ENCODE measurements at regions not wholly inside any gene's neighbourhood (a gene's known extent, or its start where the extent isn't known, plus 50 kb on each side); places are given as distances from the start of the nearest gene placed in this dataset.

- WGBS, 2 experiments (ENCODE audit: low coverage in 1 of 2, low lambda C conversion rate in 2 of 2, missing lambda C conversion rate in 2 of 2) = 47 to 68% methylated on average over 3 of the region's 3 CpGs
- no peaks in the 10 kb centered on the region for H3K79me2 ChIP-seq (ENCODE audit: insufficient read depth)
- no peaks in the 10 kb centered on the region for H3K27me3 ChIP-seq (replicated peaks; ENCODE audit: insufficient read depth)
- H3K9me2 ChIP-seq (ENCODE audit: insufficient read depth) = no peaks in the 10 kb centered on the region
- H3K4me1 ChIP-seq (ENCODE audit: insufficient read depth) = no peaks in the 10 kb centered on the region
- no peak overlapping the region for H3K4me3 ChIP-seq
- no peak overlapping the region for H2AFZ ChIP-seq
- no peaks in the 10 kb centered on the region for H3K9me3 ChIP-seq (ENCODE audit: low read depth)
- no peaks in the 10 kb centered on the region for H4K20me1 ChIP-seq (ENCODE audit: insufficient read depth)
- no peak for DNase-seq
- H3K9ac ChIP-seq = no peak overlapping the region
- no peaks in the 10 kb centered on the region for H3F3A ChIP-seq (ENCODE audit: insufficient read depth)
- H3K4me2 ChIP-seq (ENCODE audit: unreplicated experiment) = no peak overlapping the region
- H3K27ac ChIP-seq = no peak overlapping the region
- H3K36me3 ChIP-seq (ENCODE audit: low read depth) = no peaks in the 10 kb centered on the region
- no peak for TF ChIP-seq EZH2 (IDR thresholded peaks at IDR 0.05; ENCODE audit: insufficient read depth, poor library complexity, severe bottlenecking)
- no peak for TF ChIP-seq EZH2phosphoT487 (IDR thresholded peaks at IDR 0.05; ENCODE audit: insufficient read depth, low read depth)
- in situ Hi-C loops (cut with MboI) = no loop called here
These were observed 102.3 kb upstream of the PPP1R3A start for GRCh38 chr7:114021135-114021534.

GRCh38 chr7:114008696-114009095 is 89.9 kb upstream of the PPP1R3A start:
- no peaks in the 10 kb centered on the region for H4K20me1 ChIP-seq (ENCODE audit: insufficient read depth)
- no peaks in the 10 kb centered on the region for H3K9me2 ChIP-seq (ENCODE audit: insufficient read depth)
- no peak overlapping the region for H3K4me2 ChIP-seq (ENCODE audit: unreplicated experiment)
- no peak for DNase-seq
- no peaks in the 10 kb centered on the region for H3K4me1 ChIP-seq (ENCODE audit: insufficient read depth)
- in situ Hi-C loops (cut with MboI) = no loop called here
- no peaks in the 10 kb centered on the region for H3K36me3 ChIP-seq (ENCODE audit: low read depth)
- H3K27me3 ChIP-seq (replicated peaks; ENCODE audit: insufficient read depth) = no peaks in the 10 kb centered on the region
- 33 to 37% methylated on average over 5 of the region's 5 CpGs for WGBS, 2 experiments (ENCODE audit: low coverage in 1 of 2, low lambda C conversion rate in 2 of 2, missing lambda C conversion rate in 2 of 2)
- H2AFZ ChIP-seq = no peak overlapping the region
- TF ChIP-seq EZH2 (IDR thresholded peaks at IDR 0.05; ENCODE audit: insufficient read depth, poor library complexity, severe bottlenecking) (no peak), EZH2phosphoT487 (IDR thresholded peaks at IDR 0.05; ENCODE audit: insufficient read depth, low read depth) (no peak)
- no peak overlapping the region for H3K4me3 ChIP-seq
- H3K79me2 ChIP-seq (ENCODE audit: insufficient read depth) = no peaks in the 10 kb centered on the region
- H3K9ac ChIP-seq = no peak overlapping the region
- H3K9me3 ChIP-seq (ENCODE audit: low read depth) = no peaks in the 10 kb centered on the region
- H3F3A ChIP-seq (ENCODE audit: insufficient read depth) = no peaks in the 10 kb centered on the region
- no peak overlapping the region for H3K27ac ChIP-seq

GRCh38 chr7:114007386-114007785 is 88.6 kb upstream of the PPP1R3A start:
- no peak overlapping the region for H3K27ac ChIP-seq
- H3K9me2 ChIP-seq (ENCODE audit: insufficient read depth) = no peaks in the 10 kb centered on the region
- WGBS, 2 experiments (ENCODE audit: low coverage in 1 of 2, low lambda C conversion rate in 2 of 2, missing lambda C conversion rate in 2 of 2) = 31 to 42% methylated on average over 2 of the region's 2 CpGs
- H3F3A ChIP-seq (ENCODE audit: insufficient read depth) = no peaks in the 10 kb centered on the region
- no peaks in the 10 kb centered on the region for H3K36me3 ChIP-seq (ENCODE audit: low read depth)
- H3K4me3 ChIP-seq = no peak overlapping the region
- in situ Hi-C loops (cut with MboI) = no loop called here
- H3K9ac ChIP-seq = no peak overlapping the region
- no peak for TF ChIP-seq EZH2 (IDR thresholded peaks at IDR 0.05; ENCODE audit: insufficient read depth, poor library complexity, severe bottlenecking)
- TF ChIP-seq EZH2phosphoT487 (IDR thresholded peaks at IDR 0.05; ENCODE audit: insufficient read depth, low read depth) = no peak
- no peak overlapping the region for H2AFZ ChIP-seq
- H3K4me1 ChIP-seq (ENCODE audit: insufficient read depth) = no peaks in the 10 kb centered on the region
- no peaks in the 10 kb centered on the region for H3K9me3 ChIP-seq (ENCODE audit: low read depth)
- H3K27me3 ChIP-seq (replicated peaks; ENCODE audit: insufficient read depth) = no peaks in the 10 kb centered on the region
- no peak overlapping the region for H3K4me2 ChIP-seq (ENCODE audit: unreplicated experiment)
- H4K20me1 ChIP-seq (ENCODE audit: insufficient read depth) = no peaks in the 10 kb centered on the region
- H3K79me2 ChIP-seq (ENCODE audit: insufficient read depth) = no peaks in the 10 kb centered on the region
- DNase-seq = no peak

GRCh38 chr7:113998934-113999333 is 80.1 kb upstream of the PPP1R3A start:
- H3K9me2 ChIP-seq (ENCODE audit: insufficient read depth) = no peaks in the 10 kb centered on the region
- DNase-seq = no peak
- no peak for TF ChIP-seq EZH2phosphoT487 (IDR thresholded peaks at IDR 0.05; ENCODE audit: insufficient read depth, low read depth)
- TF ChIP-seq EZH2 (IDR thresholded peaks at IDR 0.05; ENCODE audit: insufficient read depth, poor library complexity, severe bottlenecking) = no peak
- in situ Hi-C loops (cut with MboI) = no loop called here
- no peaks in the 10 kb centered on the region for H3F3A ChIP-seq (ENCODE audit: insufficient read depth)
- H4K20me1 ChIP-seq (ENCODE audit: insufficient read depth) = no peaks in the 10 kb centered on the region
- no peaks in the 10 kb centered on the region for H3K79me2 ChIP-seq (ENCODE audit: insufficient read depth)
- H3K9me3 ChIP-seq (ENCODE audit: low read depth) = no peaks in the 10 kb centered on the region
- H3K9ac ChIP-seq = no peak overlapping the region
- H3K36me3 ChIP-seq (ENCODE audit: low read depth) = no peaks in the 10 kb centered on the region
- H3K27me3 ChIP-seq (replicated peaks; ENCODE audit: insufficient read depth) = no peaks in the 10 kb centered on the region
- H2AFZ ChIP-seq = no peak overlapping the region
- no peak overlapping the region for H3K27ac ChIP-seq
- H3K4me2 ChIP-seq (ENCODE audit: unreplicated experiment) = no peak overlapping the region
- no peak overlapping the region for H3K4me3 ChIP-seq
- H3K4me1 ChIP-seq (ENCODE audit: insufficient read depth) = no peaks in the 10 kb centered on the region

DNA sequence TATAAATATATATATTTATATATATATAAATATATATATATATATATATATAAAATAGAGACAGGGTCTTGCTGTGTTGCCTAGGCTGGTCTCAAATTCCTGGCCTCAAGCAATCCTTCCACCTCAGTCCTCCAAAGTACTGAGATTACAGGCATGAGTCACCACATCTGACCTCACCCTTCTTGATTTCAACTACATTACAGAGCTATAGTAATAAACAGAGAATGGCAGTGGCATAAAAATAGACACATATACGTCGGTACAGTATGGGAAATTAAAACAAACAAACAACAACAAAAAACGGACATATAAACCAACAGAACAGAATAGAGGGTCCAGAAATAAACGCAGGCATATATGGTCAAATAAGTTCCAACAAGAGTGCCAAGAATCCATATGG is 77.6 kb upstream of the PPP1R3A start:
- no peak overlapping the region for H3K4me2 ChIP-seq (ENCODE audit: unreplicated experiment)
- no peaks in the 10 kb centered on the region for H3K9me3 ChIP-seq (ENCODE audit: low read depth)
- WGBS, 2 experiments (ENCODE audit: low coverage in 1 of 2, low lambda C conversion rate in 2 of 2, missing lambda C conversion rate in 2 of 2) = 53 to 56% methylated on average over 4 of the region's 4 CpGs
- no peak for TF ChIP-seq EZH2 (IDR thresholded peaks at IDR 0.05; ENCODE audit: insufficient read depth, poor library complexity, severe bottlenecking)
- no peak for TF ChIP-seq EZH2phosphoT487 (IDR thresholded peaks at IDR 0.05; ENCODE audit: insufficient read depth, low read depth)
- no peak overlapping the region for H3K9ac ChIP-seq
- H2AFZ ChIP-seq = no peak overlapping the region
- H3K27me3 ChIP-seq (replicated peaks; ENCODE audit: insufficient read depth) = no peaks in the 10 kb centered on the region
- no peaks in the 10 kb centered on the region for H3K36me3 ChIP-seq (ENCODE audit: low read depth)
- H3F3A ChIP-seq (ENCODE audit: insufficient read depth) = no peaks in the 10 kb centered on the region
- no peaks in the 10 kb centered on the region for H4K20me1 ChIP-seq (ENCODE audit: insufficient read depth)
- H3K9me2 ChIP-seq (ENCODE audit: insufficient read depth) = no peaks in the 10 kb centered on the region
- H3K79me2 ChIP-seq (ENCODE audit: insufficient read depth) = no peaks in the 10 kb centered on the region
- no peak overlapping the region for H3K4me3 ChIP-seq
- no peak overlapping the region for H3K27ac ChIP-seq
- in situ Hi-C loops (cut with MboI) = no loop called here
- no peaks in the 10 kb centered on the region for H3K4me1 ChIP-seq (ENCODE audit: insufficient read depth)
- no peak for DNase-seq
